ENCODE measurements at regions not wholly inside any gene's neighbourhood (a gene's known extent, or its start where the extent isn't known, plus 50 kb on each side); places are given as distances from the start of the nearest gene placed in this dataset.

GRCh38 chr13:85544756-85545155 lies 254.5 kb downstream of the SLITRK6 start:
- WGBS, 4 donors, result 73 to 91% (median 76%) methylated on average over 1 of the region's 1 CpG
- intact Hi-C loops (cut with DNase I), result no loop called here
- no peak overlapping the region for H3K27ac ChIP-seq
- no peaks in the 10 kb centered on the region for H3K27me3 ChIP-seq
- no peak overlapping the region for H3K4me3 ChIP-seq
- no peaks in the 10 kb centered on the region for H3K9me3 ChIP-seq (replicated peaks in 1 of 3)
- no peaks in the 10 kb centered on the region for H3K4me1 ChIP-seq (replicated peaks in 1 of 2)
- no peak for TF ChIP-seq POLR2A (IDR thresholded peaks at IDR 0.05)
- TF ChIP-seq CTCF (IDR thresholded peaks at IDR 0.05), result no peak
- no peak for DNase-seq
- no peaks in the 10 kb centered on the region for H3K36me3 ChIP-seq (replicated peaks in 1 of 2)

GRCh38 chr13:85543144-85543543 lies 256.1 kb downstream of the SLITRK6 start:
- WGBS, 4 donors, result 64 to 82% (median 74%) methylated on average over 2 of the region's 2 CpGs
- intact Hi-C loops (cut with DNase I), result no loop called here
- TF ChIP-seq POLR2A (IDR thresholded peaks at IDR 0.05) (no peak), CTCF (IDR thresholded peaks at IDR 0.05) (no peak)
- H3K4me3 ChIP-seq, result no peak overlapping the region
- H3K27ac ChIP-seq, result no peak overlapping the region
- H3K4me1 ChIP-seq (replicated peaks in 1 of 2), result no peaks in the 10 kb centered on the region
- H3K9me3 ChIP-seq (replicated peaks in 1 of 3), result no peaks in the 10 kb centered on the region
- H3K27me3 ChIP-seq, result no peaks in the 10 kb centered on the region
- no peak for DNase-seq
- no peaks in the 10 kb centered on the region for H3K36me3 ChIP-seq (replicated peaks in 1 of 2)

DNA sequence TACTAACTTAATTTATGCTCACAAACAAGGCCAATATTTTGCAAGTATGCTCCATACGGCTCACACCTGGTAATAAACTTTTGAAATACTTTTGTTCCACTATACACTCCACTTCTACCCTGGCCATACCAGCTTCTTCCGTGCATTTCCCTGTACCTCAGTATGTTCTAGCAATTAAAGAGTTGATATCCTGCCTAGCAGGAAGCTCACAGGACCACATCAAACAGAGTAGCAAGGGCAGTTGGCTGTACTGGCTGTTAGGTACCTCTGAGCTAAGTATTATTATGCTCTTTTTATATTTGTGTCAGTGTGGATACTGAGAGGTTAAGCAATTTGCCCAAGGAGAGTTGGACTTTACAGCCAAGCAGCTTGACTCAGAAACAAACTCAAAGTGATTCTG lies 257.7 kb downstream of the SLITRK6 start:
- Histone ChIP-seq H3K4me3 (no peak overlapping the region), H3K36me3 (replicated peaks in 1 of 2) (no peaks in the 10 kb centered on the region), H3K9me3 (replicated peaks in 1 of 3) (no peaks in the 10 kb centered on the region), H3K27ac (no peak overlapping the region), H3K4me1 (replicated peaks in 1 of 2) (no peaks in the 10 kb centered on the region), H3K27me3 (no peaks in the 10 kb centered on the region)
- intact Hi-C loops (cut with DNase I), result no loop called here
- WGBS, 4 donors, result 57 to 74% (median 67%) methylated on average over 2 of the region's 2 CpGs
- DNase-seq, result no peak
- TF ChIP-seq CTCF (IDR thresholded peaks at IDR 0.05), result no peak
- TF ChIP-seq POLR2A (IDR thresholded peaks at IDR 0.05), result no peak

DNA sequence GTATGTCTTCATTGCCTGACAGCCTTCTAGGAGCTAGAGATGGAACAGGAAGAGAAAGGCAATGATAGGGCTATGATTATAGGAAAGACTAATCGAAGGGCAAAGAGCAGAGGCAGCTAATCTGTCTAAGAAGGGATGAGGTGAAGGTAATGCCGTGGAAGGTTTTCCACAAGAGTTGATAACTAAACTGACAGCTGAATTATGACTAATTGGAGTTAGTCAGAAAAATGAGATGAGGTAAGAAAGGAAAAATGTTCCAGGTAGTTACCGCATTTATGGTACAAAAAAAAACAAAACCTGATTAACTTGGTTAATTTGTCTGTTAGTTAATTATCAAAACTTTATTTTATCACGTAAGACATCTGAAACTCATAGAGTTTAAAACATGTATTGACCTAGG lies 260.3 kb downstream of the SLITRK6 start:
- intact Hi-C loops (cut with DNase I), result no loop called here
- TF ChIP-seq CTCF (IDR thresholded peaks at IDR 0.05) (no peak), POLR2A (IDR thresholded peaks at IDR 0.05) (no peak)
- H3K4me3 ChIP-seq, result no peak overlapping the region
- no peaks in the 10 kb centered on the region for H3K36me3 ChIP-seq (replicated peaks in 1 of 2)
- no peaks in the 10 kb centered on the region for H3K27me3 ChIP-seq
- no peaks in the 10 kb centered on the region for H3K4me1 ChIP-seq (replicated peaks in 1 of 2)
- no peak overlapping the region for H3K27ac ChIP-seq
- no peaks in the 10 kb centered on the region for H3K9me3 ChIP-seq (replicated peaks in 1 of 3)
- WGBS, 4 donors, result 71 to 79% (median 75%) methylated on average over 4 of the region's 4 CpGs
- DNase-seq, result no peak

Data from adrenal gland (tissue), 9 donors.